Gastroesophageal sphincter (tissue), 4 donors: ENCODE measurements at regions not wholly inside any gene's neighbourhood (a gene's known extent, or its start where the extent isn't known, plus 50 kb on each side); places are given as distances from the start of the nearest gene placed in this dataset.

Experiments used
- ATAC-seq: fragments of 150-250 bp; one replicate; pipeline ENCODE4 v1.9.1; 2016; ENCODE audit warnings: mild to moderate bottlenecking, moderate library complexity
- H3K27ac ChIP-seq, 4 donors: fragments of 200-600 bp; sonication (generic) in 3 of 4; 1 replicate in 3 of 4; 2 replicates in 1 of 4; pipeline ENCODE4 v1.5.1; 2016 to 2019
- H3K27me3 ChIP-seq: fragments of 200-600 bp; sonication (generic); one replicate; pipeline ENCODE4 v1.5.1; 2019
- H3K36me3 ChIP-seq, 2 donors: fragments of 200-600 bp; sonication (generic); one replicate each; pipeline ENCODE4 v1.5.1; 2019; ENCODE audit warnings: control low read depth in 1 of 2
- H3K4me1 ChIP-seq, 3 donors: fragments of 200-600 bp; sonication (generic); 1 replicate in 2 of 3; 2 replicates in 1 of 3; pipeline ENCODE4 v1.5.1; 2016 to 2019; ENCODE audit warnings: control low read depth in 2 of 3
- H3K4me3 ChIP-seq, 2 donors: fragments of 200-600 bp; sonication (generic); one replicate each; pipeline ENCODE4 v1.5.1; 2019; ENCODE audit warnings: mild to moderate bottlenecking in 1 of 2, moderate library complexity in 1 of 2
- H3K9me3 ChIP-seq, 3 donors: fragments of 200-600 bp; sonication (generic); one replicate each; pipeline ENCODE4 v1.5.1; 2017 to 2019; ENCODE audit warnings: control low read depth in 2 of 3
- EP300 ChIP-seq: sonication (generic); formaldehyde crosslinking; IDR thresholded peaks from one replicate; pipeline ENCODE4 v1.6.1; 2017; ENCODE audit warnings: antibody characterized with exemption, mild to moderate bottlenecking
- POLR2A ChIP-seq, 2 donors: fragments of 450-650 bp; IDR thresholded peaks; one replicate each; pipeline ENCODE4 v1.6.1; 2017; ENCODE audit warnings: antibody characterized with exemption in 2 of 2, mild to moderate bottlenecking in 2 of 2, moderate library complexity in 1 of 2
- POLR2AphosphoS5 ChIP-seq: sonication (generic); formaldehyde crosslinking; IDR thresholded peaks from one replicate; pipeline ENCODE4 v1.6.1; 2017; ENCODE audit warnings: antibody characterized with exemption
- WGBS, 2 donors: methylation state at CpG; one replicate each; pipeline ENCODE4 v1.1.5; 2018; ENCODE audit warnings: low coverage in 1 of 2; 5-methylcytosine and 5-hydroxymethylcytosine counted together
- TF ChIP-seq, protein P1 (sequence below), 4 experiments: fragments of 200-600 bp in 2 of 4; fragments of 450-650 bp in 2 of 4; sonication (generic) in 1 of 4; IDR thresholded peaks; one replicate each; pipeline ENCODE4 v1.5.1; 2017 to 2019; ENCODE audit warnings: antibody characterized with exemption in 4 of 4, mild to moderate bottlenecking in 2 of 4, moderate library complexity in 2 of 4

DNA sequence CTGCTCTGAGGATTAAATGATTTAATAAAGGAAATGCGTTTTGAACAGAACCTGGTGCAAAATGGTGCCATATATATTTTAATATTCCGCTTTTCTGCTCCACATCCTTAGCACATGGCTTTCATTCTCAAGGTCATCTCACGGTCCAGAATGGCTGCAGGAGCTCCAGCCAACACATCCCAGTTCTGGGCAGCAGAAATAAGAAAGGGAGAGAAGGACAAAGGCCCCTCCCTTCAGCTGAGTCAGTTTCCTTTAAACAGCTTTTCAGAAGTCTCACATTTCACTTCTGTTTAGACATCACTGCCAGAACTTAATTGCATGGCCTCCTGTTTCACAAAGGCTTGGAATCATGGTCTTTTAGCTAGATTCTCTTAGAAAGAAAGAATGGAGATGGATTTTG lies 75.2 kb upstream of the LRRN2 start:
- WGBS, 2 donors, result 93 to 100% methylated on average over 3 of the region's 3 CpGs
- H3K4me3 ChIP-seq, result no peak overlapping the region
- H3K36me3 ChIP-seq, result no peaks in the 10 kb centered on the region
- no peaks in the 10 kb centered on the region for H3K27me3 ChIP-seq
- no peak overlapping the region for H3K27ac ChIP-seq
- ATAC-seq, result no peak
- peaks cover 0 to 8% (median 3%) of the 10 kb centered on the region in 3 donors for H3K9me3 ChIP-seq
- H3K4me1 ChIP-seq, result peaks cover 0 to 12% (median 10%) of the 10 kb centered on the region in 3 donors
- no peak for TF ChIP-seq POLR2A (IDR thresholded peaks at IDR 0.05)
- TF ChIP-seq, protein P1, sequence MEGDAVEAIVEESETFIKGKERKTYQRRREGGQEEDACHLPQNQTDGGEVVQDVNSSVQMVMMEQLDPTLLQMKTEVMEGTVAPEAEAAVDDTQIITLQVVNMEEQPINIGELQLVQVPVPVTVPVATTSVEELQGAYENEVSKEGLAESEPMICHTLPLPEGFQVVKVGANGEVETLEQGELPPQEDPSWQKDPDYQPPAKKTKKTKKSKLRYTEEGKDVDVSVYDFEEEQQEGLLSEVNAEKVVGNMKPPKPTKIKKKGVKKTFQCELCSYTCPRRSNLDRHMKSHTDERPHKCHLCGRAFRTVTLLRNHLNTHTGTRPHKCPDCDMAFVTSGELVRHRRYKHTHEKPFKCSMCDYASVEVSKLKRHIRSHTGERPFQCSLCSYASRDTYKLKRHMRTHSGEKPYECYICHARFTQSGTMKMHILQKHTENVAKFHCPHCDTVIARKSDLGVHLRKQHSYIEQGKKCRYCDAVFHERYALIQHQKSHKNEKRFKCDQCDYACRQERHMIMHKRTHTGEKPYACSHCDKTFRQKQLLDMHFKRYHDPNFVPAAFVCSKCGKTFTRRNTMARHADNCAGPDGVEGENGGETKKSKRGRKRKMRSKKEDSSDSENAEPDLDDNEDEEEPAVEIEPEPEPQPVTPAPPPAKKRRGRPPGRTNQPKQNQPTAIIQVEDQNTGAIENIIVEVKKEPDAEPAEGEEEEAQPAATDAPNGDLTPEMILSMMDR (IDR thresholded peaks at IDR 0.05), result no peak
- no peak for TF ChIP-seq EP300
- no peak for TF ChIP-seq POLR2AphosphoS5

DNA sequence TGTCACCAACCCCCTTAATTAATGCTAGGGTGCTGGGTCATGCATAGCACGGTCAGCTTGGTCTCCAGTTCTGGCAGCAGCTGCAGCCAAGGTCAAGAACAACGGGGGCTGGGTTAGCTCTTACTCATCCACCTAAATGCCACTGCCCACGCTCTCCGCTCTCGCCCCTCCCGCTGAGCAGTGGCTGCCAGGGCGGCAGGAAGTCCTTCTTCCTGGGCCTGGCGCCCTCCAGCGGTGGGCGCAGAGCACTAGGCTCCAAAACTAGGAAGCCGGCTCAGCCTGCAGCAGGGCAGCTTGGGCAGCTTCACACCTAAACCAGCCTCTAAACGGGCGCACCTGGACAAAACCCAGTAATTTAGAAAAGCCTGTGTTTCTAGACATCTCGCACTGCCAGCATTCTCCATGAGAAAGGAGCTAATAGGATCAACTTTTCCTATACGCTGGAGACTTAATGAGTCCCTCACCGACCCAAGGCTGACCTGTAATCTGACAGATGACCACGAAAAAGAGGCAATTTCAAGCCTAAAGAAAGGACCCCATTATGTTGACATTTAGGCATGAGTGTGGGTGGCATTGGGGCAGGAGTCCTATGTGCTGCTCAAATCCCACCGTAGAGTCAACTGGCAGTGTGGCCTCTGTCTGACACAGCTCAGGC lies 78.4 kb upstream of the LRRN2 start:
- H3K4me3 ChIP-seq, result no peak overlapping the region
- H3K9me3 ChIP-seq, result peaks cover 0 to 8% (median 3%) of the 10 kb centered on the region in 3 donors
- H3K4me1 ChIP-seq, result peaks cover 0 to 12% (median 10%) of the 10 kb centered on the region in 3 donors
- no peaks in the 10 kb centered on the region for H3K36me3 ChIP-seq
- H3K27ac ChIP-seq, result no peak overlapping the region
- peak; percentile 91 for ATAC-seq
- WGBS, 2 donors, result 33 to 34% methylated on average over 3 to 4 of the region's 18 CpGs
- TF ChIP-seq, protein P1 (IDR thresholded peaks at IDR 0.05), result peak; percentile 69 to 90 (median 85)
- TF ChIP-seq POLR2AphosphoS5 (peak; percentile 81), EP300 (no peak)
- H3K27me3 ChIP-seq, result peaks cover 7% of the 10 kb centered on the region

DNA sequence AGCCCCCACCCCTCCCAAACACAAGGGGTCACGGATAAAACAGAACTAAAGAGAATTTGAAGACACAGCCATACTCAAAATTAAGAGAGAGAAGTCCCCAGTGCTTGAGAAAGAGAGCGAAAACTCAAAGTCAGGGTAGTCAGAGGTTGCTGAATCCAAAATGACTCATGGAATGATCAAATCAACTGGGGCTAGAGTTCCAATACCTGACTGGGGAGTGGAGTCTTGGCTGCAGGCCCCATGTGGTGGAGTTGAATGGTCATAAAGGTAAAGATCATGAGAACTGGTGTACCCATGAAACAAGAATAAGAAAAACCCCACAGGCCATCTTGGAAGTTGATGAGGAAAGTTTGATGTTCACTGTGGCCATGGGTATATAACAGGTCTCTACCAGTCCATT lies 84.5 kb upstream of the LRRN2 start:
- ATAC-seq, result no peak
- H3K4me1 ChIP-seq, result no peaks in the 10 kb centered on the region
- H3K9me3 ChIP-seq, result no peaks in the 10 kb centered on the region
- WGBS, 2 donors, result 67% methylated on average over 2 of the region's 2 CpGs; no CpG with 5 or more reads in 1 of the 2 donors
- no peak overlapping the region for H3K27ac ChIP-seq
- no peak overlapping the region for H3K4me3 ChIP-seq
- no peaks in the 10 kb centered on the region for H3K36me3 ChIP-seq
- TF ChIP-seq POLR2A (IDR thresholded peaks at IDR 0.05) (no peak), POLR2AphosphoS5 (no peak), EP300 (no peak)
- TF ChIP-seq, protein P1 (IDR thresholded peaks at IDR 0.05), result no peak
- H3K27me3 ChIP-seq, result peaks cover 7% of the 10 kb centered on the region

DNA sequence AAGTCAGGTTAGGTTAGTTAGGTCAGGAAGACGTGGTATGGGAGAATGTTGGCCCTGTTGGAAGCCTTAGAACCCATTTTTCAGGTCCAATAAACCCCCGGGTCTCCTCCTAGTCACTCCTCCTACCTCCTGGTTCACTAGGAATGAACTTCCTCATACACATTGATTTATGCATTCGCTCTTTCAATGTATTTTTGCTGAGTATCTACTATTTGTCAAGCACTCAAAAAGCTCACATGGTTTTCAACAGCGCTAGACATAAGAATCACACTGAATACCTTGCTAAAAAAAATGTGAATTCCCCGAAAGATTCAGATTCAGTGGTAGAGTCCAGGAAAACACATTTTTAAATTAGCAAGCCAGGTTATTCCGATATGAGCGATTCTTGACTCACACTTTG lies 85.8 kb upstream of the LRRN2 start:
- no peak for ATAC-seq
- Histone ChIP-seq H3K27me3 (peaks cover 7% of the 10 kb centered on the region), H3K4me3 (no peak overlapping the region), H3K4me1 (no peaks in the 10 kb centered on the region), H3K9me3 (no peaks in the 10 kb centered on the region), H3K36me3 (no peaks in the 10 kb centered on the region), H3K27ac (no peak overlapping the region)
- 92 to 96% methylated on average over 6 to 7 of the region's 7 CpGs for WGBS, 2 donors
- TF ChIP-seq, protein P1 (IDR thresholded peaks at IDR 0.05), result no peak
- TF ChIP-seq POLR2A (IDR thresholded peaks at IDR 0.05) (no peak), EP300 (no peak), POLR2AphosphoS5 (no peak)

DNA sequence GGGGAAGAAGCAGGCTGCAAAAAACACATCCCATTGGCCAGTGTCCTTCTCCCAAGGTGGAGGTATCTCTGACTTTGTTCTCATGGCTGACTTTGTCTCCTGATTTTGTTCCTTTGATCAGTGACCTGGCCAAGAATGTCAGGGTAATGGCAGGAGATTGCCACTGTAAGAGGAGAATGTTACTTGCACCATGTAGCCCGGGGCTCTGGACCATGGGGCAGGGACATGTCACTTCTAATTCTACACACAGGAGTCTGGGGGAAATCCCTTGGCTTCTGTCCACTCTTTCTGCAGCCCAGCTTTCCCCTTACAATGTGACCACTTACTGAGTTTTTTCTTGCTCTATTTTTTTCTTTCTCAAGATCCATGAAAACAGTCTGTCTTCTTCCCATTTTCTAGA lies 87.7 kb upstream of the LRRN2 start:
- TF ChIP-seq POLR2A (IDR thresholded peaks at IDR 0.05) (no peak), POLR2AphosphoS5 (no peak), EP300 (no peak)
- TF ChIP-seq, protein P1 (IDR thresholded peaks at IDR 0.05), result no peak
- 45% methylated on average over 1 of the region's 1 CpG; no CpG with 5 or more reads in 1 of the 2 donors for WGBS, 2 donors
- H3K27ac ChIP-seq, result no peak overlapping the region
- H3K9me3 ChIP-seq, result no peaks in the 10 kb centered on the region
- H3K36me3 ChIP-seq, result no peaks in the 10 kb centered on the region
- no peaks in the 10 kb centered on the region for H3K4me1 ChIP-seq
- peaks cover under 1% of the 10 kb centered on the region for H3K27me3 ChIP-seq
- H3K4me3 ChIP-seq, result no peak overlapping the region
- no peak for ATAC-seq
